RWPE2 (cell line): ENCODE measurements at regions not wholly inside any gene's neighbourhood (a gene's known extent, or its start where the extent isn't known, plus 50 kb on each side); places are given as distances from the start of the nearest gene placed in this dataset.

Source experiments
- ATAC-seq: fragments of 200-7000 bp; cut with Tn5 transposase; 3 replicates; pipeline ENCODE4 v1.9.1; 2021; ENCODE audit warnings: low read depth
- DNase-seq: peaks from one replicate; pipeline ENCODE4 v3.0.0-alpha.2; 2020; ENCODE audit warnings: low spot score
- H3K27ac ChIP-seq: fragments of 450-650 bp; 2 replicates; pipeline ENCODE4 v1.5.1; 2017; ENCODE audit warnings: mild to moderate bottlenecking; ENCODE audit not compliant: poor library complexity, severe bottlenecking
- H3K27me3 ChIP-seq: fragments of 250-450 bp; sonication (Bioruptor Pico); 2 replicates; pipeline ENCODE4 v1.5.1; 2021; ENCODE audit warnings: mild to moderate bottlenecking, moderate library complexity; ENCODE audit not compliant: insufficient read depth, poor library complexity, severe bottlenecking
- H3K36me3 ChIP-seq: fragments of 250-450 bp; sonication (Bioruptor Pico); 2 replicates; pipeline ENCODE4 v1.5.1; 2020; ENCODE audit warnings: low read depth, mild to moderate bottlenecking, moderate library complexity
- H3K4me1 ChIP-seq: fragments of 250-450 bp; sonication (Bioruptor Pico); 2 replicates; pipeline ENCODE4 v1.5.1; 2021; ENCODE audit warnings: mild to moderate bottlenecking, moderate library complexity; ENCODE audit not compliant: insufficient read depth, poor library complexity, severe bottlenecking
- H3K4me3 ChIP-seq: fragments of 250-450 bp; sonication (Bioruptor Pico); 2 replicates; pipeline ENCODE4 v1.5.1; 2021; ENCODE audit warnings: mild to moderate bottlenecking, moderate library complexity; ENCODE audit not compliant: severe bottlenecking
- H3K9me3 ChIP-seq: fragments of 250-450 bp; sonication (Bioruptor Pico); 2 replicates; pipeline ENCODE4 v1.5.1; 2021; ENCODE audit warnings: mild to moderate bottlenecking, moderate library complexity; ENCODE audit not compliant: severe bottlenecking
- CTCF ChIP-seq: fragments of 450-650 bp; IDR thresholded peaks from one replicate; pipeline ENCODE4 v1.5.1; 2017; ENCODE audit warnings: mild to moderate bottlenecking, moderate library complexity; ENCODE audit not compliant: poor library complexity, severe bottlenecking

GRCh38 chr6:22666586-22666985, 97.2 kb downstream of the HDGFL1 start:
- Histone ChIP-seq H3K9me3 (no peaks in the 10 kb centered on the region), H3K27ac (no peak overlapping the region), H3K4me1 (no peaks in the 10 kb centered on the region), H3K36me3 (no peaks in the 10 kb centered on the region), H3K27me3 (no peaks in the 10 kb centered on the region), H3K4me3 (no peak overlapping the region)
- DNase-seq, result no peak
- TF ChIP-seq CTCF, result no peak
- ATAC-seq, result no peak

- no peak for TF ChIP-seq CTCF
- DNase-seq, result no peak
- H3K27ac ChIP-seq, result no peak overlapping the region
- H3K4me1 ChIP-seq, result no peaks in the 10 kb centered on the region
- H3K36me3 ChIP-seq, result no peaks in the 10 kb centered on the region
- no peak for ATAC-seq
- no peaks in the 10 kb centered on the region for H3K9me3 ChIP-seq
- no peaks in the 10 kb centered on the region for H3K27me3 ChIP-seq
- H3K4me3 ChIP-seq, result no peak overlapping the region
These were observed 98.5 kb downstream of the HDGFL1 start for GRCh38 chr6:22667855-22668254.

- Histone ChIP-seq H3K9me3 (no peaks in the 10 kb centered on the region), H3K4me1 (no peaks in the 10 kb centered on the region), H3K27ac (no peak overlapping the region), H3K36me3 (no peaks in the 10 kb centered on the region), H3K4me3 (no peak overlapping the region), H3K27me3 (no peaks in the 10 kb centered on the region)
- TF ChIP-seq CTCF, result no peak
- no peak for DNase-seq
- ATAC-seq, result no peak
These were observed 98.9 kb downstream of the HDGFL1 start for GRCh38 chr6:22668307-22668706.

GRCh38 chr6:22668717-22669116, 99.4 kb downstream of the HDGFL1 start:
- DNase-seq, result no peak
- H3K9me3 ChIP-seq, result no peaks in the 10 kb centered on the region
- H3K27ac ChIP-seq, result no peak overlapping the region
- H3K27me3 ChIP-seq, result no peaks in the 10 kb centered on the region
- H3K4me3 ChIP-seq, result no peak overlapping the region
- ATAC-seq, result no peak
- H3K36me3 ChIP-seq, result no peaks in the 10 kb centered on the region
- no peaks in the 10 kb centered on the region for H3K4me1 ChIP-seq
- no peak for TF ChIP-seq CTCF

GRCh38 chr6:22670605-22671004, 101.2 kb downstream of the HDGFL1 start:
- Histone ChIP-seq H3K4me1 (no peaks in the 10 kb centered on the region), H3K36me3 (no peaks in the 10 kb centered on the region), H3K27ac (no peak overlapping the region), H3K4me3 (no peak overlapping the region), H3K9me3 (no peaks in the 10 kb centered on the region), H3K27me3 (no peaks in the 10 kb centered on the region)
- no peak for ATAC-seq
- no peak for TF ChIP-seq CTCF
- no peak for DNase-seq
